Activated CD8-positive, alpha-beta T cell treated with anti-CD3 and anti-CD28 coated beads, Interleukin-2, amount 10 ng/mL, durations not matched to agents 7 days and 5 days (primary cell): ENCODE measurements at regions not wholly inside any gene's neighbourhood (a gene's known extent, or its start where the extent isn't known, plus 50 kb on each side); places are given as distances from the start of the nearest gene placed in this dataset.

Experiments
- ATAC-seq: fragments of 150-1000 bp; cut with Tn5 transposase; one replicate; pipeline ENCODE4 v1.10.0; 2021; ENCODE audit warnings: moderate library complexity
- CTCF ChIA-PET: fragments of 350-600 bp; sonication (Branson Sonifier 250); formaldehyde crosslinking; loops from one replicate; lab custom pipeline; 2021; ENCODE audit warnings: antibody characterized with exemption; lab: Charles Lee
- POLR2A ChIA-PET: fragments of 350-600 bp; sonication (Branson Sonifier 250); formaldehyde crosslinking; loops from one replicate; lab custom pipeline; 2021; ENCODE audit warnings: antibody characterized with exemption; lab: Charles Lee
- DNase-seq: peaks from one replicate; pipeline ENCODE4 v3.0.0-alpha.2; 2020
- H3K27ac Mint-ChIP-seq: one replicate; pipeline ENCODE4 v1.8.0; 2021; ENCODE audit warnings: mild to moderate bottlenecking, mixed read lengths
- H3K27me3 Mint-ChIP-seq: one replicate; pipeline ENCODE4 v1.8.0; 2021; ENCODE audit warnings: low read depth, mixed read lengths
- H3K36me3 Mint-ChIP-seq: one replicate; pipeline ENCODE4 v1.8.0; 2021; ENCODE audit warnings: low read depth, mixed read lengths
- H3K4me1 Mint-ChIP-seq: one replicate; pipeline ENCODE4 v1.8.0; 2021; ENCODE audit warnings: low read depth, mixed read lengths
- H3K4me3 Mint-ChIP-seq: one replicate; pipeline ENCODE4 v1.8.0; 2021; ENCODE audit warnings: mild to moderate bottlenecking, mixed read lengths
- H3K9me3 Mint-ChIP-seq: one replicate; pipeline ENCODE4 v1.8.0; 2022; ENCODE audit warnings: mixed read lengths; ENCODE audit not compliant: insufficient read depth

DNA sequence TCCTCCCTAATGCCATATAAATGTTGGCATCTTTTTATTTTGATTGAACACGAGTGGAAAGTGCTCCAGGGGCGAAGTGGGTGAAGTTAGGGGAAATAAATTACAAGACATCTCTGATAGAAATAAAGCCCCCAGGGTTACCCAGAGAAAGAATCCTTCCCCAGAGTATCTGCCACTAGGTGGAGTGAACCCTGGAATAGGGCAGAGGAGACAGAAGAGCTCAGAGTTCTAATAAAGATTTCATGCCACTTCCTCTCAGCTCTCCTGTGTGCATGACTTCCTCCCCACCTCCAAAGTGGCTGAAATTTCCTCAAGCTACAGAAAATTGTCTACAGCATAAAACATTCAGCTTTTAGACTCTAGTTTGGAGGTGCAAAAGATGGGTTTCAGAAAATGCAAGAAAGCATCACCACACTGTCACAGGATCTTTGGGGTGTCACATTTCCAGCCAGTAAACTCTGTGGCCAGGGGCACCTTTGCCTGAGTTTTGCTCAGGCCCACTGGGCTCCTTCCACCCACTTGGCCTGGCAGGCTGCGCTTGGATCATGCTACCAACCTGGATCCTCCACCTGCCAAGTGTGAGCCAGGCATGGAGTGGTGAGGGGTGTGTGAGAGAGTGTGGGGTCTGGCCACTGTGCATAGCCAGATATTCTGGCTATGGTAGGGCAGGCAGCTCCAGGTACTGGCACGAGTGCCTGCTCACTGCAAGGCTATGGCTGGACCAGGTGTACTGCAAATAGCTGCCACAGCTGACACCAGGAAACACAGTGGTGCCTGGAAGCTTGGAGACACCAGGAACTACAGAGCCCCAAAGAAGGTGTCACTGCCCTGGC, 208.8 kb upstream of the USP25 start:
- POLR2A ChIA-PET, result no interaction called here
- DNase-seq (no peak), ATAC-seq (no peak)
- peak overlapping the region; percentile 52 for H3K27ac Mint-ChIP-seq
- H3K27me3 Mint-ChIP-seq, result no peaks in the 10 kb centered on the region
- peaks cover 13% of the 10 kb centered on the region for H3K9me3 Mint-ChIP-seq
- peaks cover 13% of the 10 kb centered on the region for H3K4me1 Mint-ChIP-seq
- CTCF ChIA-PET, result interaction anchor here (0.6 to 1.8 kb wide), 9 partner anchors 9 to 47 kb away, joined by 3 to 12 read pairs (median 3); no protein-coding TSS in a partner anchor
- H3K36me3 Mint-ChIP-seq, result peaks cover 3% of the 10 kb centered on the region
- H3K4me3 Mint-ChIP-seq, result no peak overlapping the region

DNA sequence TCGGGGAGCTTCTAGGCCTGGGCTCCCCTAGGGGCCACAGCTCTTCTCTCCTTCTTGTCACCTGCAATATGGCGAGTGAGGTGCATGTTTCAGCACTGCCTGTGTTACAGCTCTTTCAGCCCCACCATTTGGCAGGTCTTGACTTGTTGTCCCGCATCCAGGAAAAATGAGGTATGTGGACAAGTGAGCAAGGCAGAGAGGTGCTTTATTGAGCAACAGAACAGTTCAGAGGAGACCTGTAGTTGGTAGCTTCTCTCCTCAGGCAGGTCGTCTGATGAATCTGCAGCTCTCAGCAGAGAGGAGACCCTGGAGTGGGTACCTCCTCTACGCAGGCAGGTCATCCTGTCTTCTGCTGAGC, 208.2 kb upstream of the USP25 start:
- ChIA-PET POLR2A (no interaction called here), CTCF (interaction anchor here (1.4 to 1.8 kb wide), 3 partner anchors 10 to 47 kb away, joined by 3 to 12 read pairs (median 5); no protein-coding TSS in a partner anchor)
- no peak for ATAC-seq
- H3K4me1 Mint-ChIP-seq, result peaks cover 17% of the 10 kb centered on the region
- H3K27ac Mint-ChIP-seq, result no peak overlapping the region
- H3K27me3 Mint-ChIP-seq, result no peaks in the 10 kb centered on the region
- no peak for DNase-seq
- peaks cover 3% of the 10 kb centered on the region for H3K36me3 Mint-ChIP-seq
- no peak overlapping the region for H3K4me3 Mint-ChIP-seq
- H3K9me3 Mint-ChIP-seq, result peaks cover 13% of the 10 kb centered on the region

DNA sequence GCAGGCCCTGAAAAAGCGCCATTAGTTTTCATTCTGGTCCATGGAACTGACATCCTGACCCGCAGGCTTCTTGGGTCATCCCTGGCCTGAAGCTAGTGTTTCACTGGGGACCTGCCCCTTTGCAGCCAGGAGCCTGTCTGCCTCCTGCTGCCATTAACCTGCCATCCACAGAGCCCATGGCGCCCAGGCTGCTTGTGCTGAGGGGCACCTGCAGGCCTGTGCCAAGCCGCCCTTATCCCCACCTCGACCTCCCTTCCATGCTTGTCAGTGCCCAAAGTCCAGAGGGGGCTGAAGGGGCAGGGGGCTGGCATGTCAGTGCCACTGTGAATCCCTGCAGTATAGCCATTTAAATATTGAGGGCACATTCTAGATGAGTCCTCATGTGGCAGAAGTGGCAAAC, 207.6 kb upstream of the USP25 start:
- Mint-ChIP-seq H3K27ac (no peak overlapping the region), H3K9me3 (peaks cover 13% of the 10 kb centered on the region), H3K4me1 (peaks cover 22% of the 10 kb centered on the region), H3K36me3 (peaks cover 3% of the 10 kb centered on the region), H3K4me3 (no peak overlapping the region), H3K27me3 (no peaks in the 10 kb centered on the region)
- ATAC-seq, result no peak
- ChIA-PET CTCF (interaction anchor here (1.4 kb wide), 1 partner anchor 10 kb away, joined by 3 read pairs; no protein-coding TSS in a partner anchor), POLR2A (no interaction called here)
- DNase-seq, result no peak

DNA sequence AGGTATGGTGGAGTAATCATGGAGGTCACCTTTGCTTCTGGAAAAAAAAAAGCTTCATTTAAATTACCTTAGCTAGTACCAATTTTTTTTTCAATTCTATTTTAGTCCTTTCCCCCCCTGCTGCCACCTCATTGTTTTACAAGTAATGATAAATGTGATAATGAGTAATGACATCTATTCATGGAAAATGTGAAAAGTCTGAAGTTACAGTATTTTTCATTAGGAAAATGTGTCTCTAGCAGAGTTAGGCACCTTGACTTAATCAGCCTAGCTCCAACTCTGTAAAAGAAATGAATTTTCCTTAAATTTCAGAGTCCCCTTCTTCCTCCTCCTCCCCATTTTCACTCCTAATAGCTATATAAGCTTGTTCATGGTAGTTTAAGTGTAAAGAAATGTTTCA, 204.9 kb upstream of the USP25 start:
- Mint-ChIP-seq H3K4me1 (peaks cover 22% of the 10 kb centered on the region), H3K9me3 (peaks cover 6% of the 10 kb centered on the region), H3K36me3 (no peaks in the 10 kb centered on the region), H3K4me3 (no peak overlapping the region), H3K27me3 (no peaks in the 10 kb centered on the region), H3K27ac (no peak overlapping the region)
- CTCF ChIA-PET, result interaction anchor here (1.5 kb wide), 1 partner anchor 42 kb away, joined by 5 read pairs; no protein-coding TSS in a partner anchor
- POLR2A ChIA-PET, result no interaction called here
- ATAC-seq (no peak), DNase-seq (no peak)

DNA sequence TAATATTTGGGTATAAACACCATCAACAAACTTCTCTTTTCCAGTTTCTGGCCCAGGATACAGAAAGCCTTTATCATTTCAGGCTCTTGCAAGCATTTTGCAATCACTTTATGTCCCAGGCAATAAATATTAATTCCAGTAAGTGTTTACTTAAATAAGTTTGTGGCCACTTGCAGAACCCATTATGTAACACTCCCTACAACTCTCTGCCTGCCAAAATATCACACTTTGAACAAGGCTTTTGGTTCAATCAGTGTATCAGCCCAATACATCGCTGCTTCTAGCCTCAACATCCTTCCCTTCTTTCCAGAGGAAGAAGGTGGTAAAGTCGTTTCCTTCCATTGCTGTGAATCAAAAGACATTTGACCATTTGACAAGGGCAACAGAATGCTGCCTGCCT, 203.0 kb upstream of the USP25 start:
- ChIA-PET CTCF (no interaction called here), POLR2A (no interaction called here)
- ATAC-seq (no peak), DNase-seq (no peak)
- Mint-ChIP-seq H3K27ac (no peak overlapping the region), H3K36me3 (no peaks in the 10 kb centered on the region), H3K9me3 (no peaks in the 10 kb centered on the region), H3K4me3 (no peak overlapping the region), H3K27me3 (no peaks in the 10 kb centered on the region), H3K4me1 (peaks cover 9% of the 10 kb centered on the region)

DNA sequence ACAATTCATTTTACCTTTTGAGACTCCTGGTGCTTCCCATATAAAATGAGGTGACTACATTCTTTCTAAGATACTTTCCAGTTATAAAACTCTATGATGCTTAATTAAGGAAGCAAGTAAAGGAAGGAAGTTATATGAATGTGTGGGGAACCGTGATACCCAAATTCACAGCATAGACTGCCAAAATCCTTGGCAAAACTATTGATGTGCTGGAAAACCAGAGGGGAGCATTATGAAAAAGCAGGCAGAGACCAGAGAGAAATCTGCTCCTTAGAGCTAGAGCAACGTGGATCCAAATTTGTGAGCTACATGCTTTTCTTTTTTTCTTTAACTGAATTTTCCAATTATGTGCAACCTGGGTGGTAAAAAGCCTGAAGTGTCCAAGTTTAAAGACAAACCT, 201.4 kb upstream of the USP25 start:
- ChIA-PET CTCF (no interaction called here), POLR2A (no interaction called here)
- Mint-ChIP-seq H3K27me3 (no peaks in the 10 kb centered on the region), H3K36me3 (no peaks in the 10 kb centered on the region), H3K4me3 (no peak overlapping the region), H3K9me3 (no peaks in the 10 kb centered on the region), H3K27ac (no peak overlapping the region), H3K4me1 (peaks cover 9% of the 10 kb centered on the region)
- no peak for ATAC-seq
- DNase-seq, result no peak

DNA sequence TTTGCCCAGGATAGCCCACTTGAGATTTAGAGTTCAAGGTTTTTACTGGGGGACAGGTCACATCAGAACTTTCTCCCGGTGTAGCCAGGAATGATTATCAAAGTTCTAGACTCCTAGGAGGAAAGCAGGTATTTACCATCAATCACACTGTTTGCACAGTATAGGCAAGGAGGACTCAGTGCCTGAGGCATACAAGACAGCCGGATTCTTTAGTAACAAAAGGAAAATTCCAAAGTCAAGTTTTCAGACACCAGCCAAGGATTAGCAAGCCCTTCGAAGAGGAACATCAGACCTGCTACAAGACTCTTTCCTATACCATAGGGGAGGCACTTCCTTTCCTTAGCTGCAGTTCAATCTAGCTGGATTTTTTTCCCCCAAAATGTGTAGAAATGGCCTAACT, 197.8 kb upstream of the USP25 start:
- H3K9me3 Mint-ChIP-seq, result no peaks in the 10 kb centered on the region
- no peaks in the 10 kb centered on the region for H3K36me3 Mint-ChIP-seq
- no peak overlapping the region for H3K27ac Mint-ChIP-seq
- no peak overlapping the region for H3K4me3 Mint-ChIP-seq
- no peaks in the 10 kb centered on the region for H3K27me3 Mint-ChIP-seq
- ChIA-PET POLR2A (no interaction called here), CTCF (interaction anchor here (1.0 to 1.5 kb wide), 2 partner anchors 11 to 294 kb away, joined by 3 to 4 read pairs; no protein-coding TSS in a partner anchor)
- H3K4me1 Mint-ChIP-seq, result peaks cover 8% of the 10 kb centered on the region
- DNase-seq, result no peak
- no peak for ATAC-seq

DNA sequence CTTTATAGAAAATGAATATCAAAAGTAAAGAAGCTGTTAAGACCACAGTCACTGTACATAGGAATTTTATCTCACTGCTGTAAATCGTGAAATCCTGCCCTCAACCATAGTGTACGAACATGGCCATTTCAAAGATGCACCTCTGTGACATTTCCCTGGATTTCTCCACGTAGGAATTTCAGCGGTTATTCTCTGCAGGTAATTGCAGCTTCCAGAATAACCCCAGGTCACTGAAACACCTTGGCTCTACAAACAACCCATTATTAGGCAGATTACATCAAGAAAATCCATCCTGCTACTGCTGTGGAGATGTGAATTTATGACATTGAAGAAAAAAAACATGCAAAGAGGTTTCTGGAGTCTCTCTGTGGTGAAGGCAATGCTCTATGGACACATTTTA, 196.2 kb upstream of the USP25 start:
- DNase-seq (no peak), ATAC-seq (no peak)
- no peaks in the 10 kb centered on the region for H3K36me3 Mint-ChIP-seq
- CTCF ChIA-PET, result interaction anchor here (0.6 to 2.0 kb wide), 3 partner anchors 19 to 788 kb away, joined by 3 to 8 read pairs (median 3); no protein-coding TSS in a partner anchor
- peaks cover 7% of the 10 kb centered on the region for H3K4me1 Mint-ChIP-seq
- H3K4me3 Mint-ChIP-seq, result no peak overlapping the region
- H3K27ac Mint-ChIP-seq, result no peak overlapping the region
- H3K9me3 Mint-ChIP-seq, result no peaks in the 10 kb centered on the region
- POLR2A ChIA-PET, result no interaction called here
- H3K27me3 Mint-ChIP-seq, result no peaks in the 10 kb centered on the region

DNA sequence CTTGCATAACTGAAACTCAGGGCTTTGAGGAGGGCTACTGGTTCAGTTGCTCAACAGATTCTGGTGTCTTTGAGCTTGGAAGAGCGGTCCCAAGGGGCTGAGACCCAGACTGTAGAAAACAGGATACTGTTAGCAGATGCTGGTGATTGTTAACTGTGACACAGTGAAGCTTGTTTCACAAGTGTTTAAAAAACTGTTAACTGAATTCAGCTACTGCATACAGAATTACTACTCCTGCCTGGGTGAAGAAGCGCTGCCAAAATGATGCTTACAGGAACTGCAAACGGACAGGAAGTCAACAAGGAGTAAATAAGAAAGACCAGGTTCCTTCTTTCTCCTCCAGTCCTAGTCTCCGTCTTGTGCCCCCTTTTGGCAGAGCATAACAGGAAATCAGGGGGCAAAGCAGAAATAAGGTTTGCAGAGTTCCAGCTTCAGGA, 195.3 kb upstream of the USP25 start:
- Mint-ChIP-seq H3K4me1 (peaks cover 7% of the 10 kb centered on the region), H3K27ac (no peak overlapping the region), H3K36me3 (no peaks in the 10 kb centered on the region), H3K27me3 (no peaks in the 10 kb centered on the region), H3K4me3 (no peak overlapping the region), H3K9me3 (no peaks in the 10 kb centered on the region)
- no peak for DNase-seq
- POLR2A ChIA-PET, result no interaction called here
- CTCF ChIA-PET, result interaction anchor here (2.0 kb wide), 1 partner anchor 18 kb away, joined by 8 read pairs; no protein-coding TSS in a partner anchor
- no peak for ATAC-seq

DNA sequence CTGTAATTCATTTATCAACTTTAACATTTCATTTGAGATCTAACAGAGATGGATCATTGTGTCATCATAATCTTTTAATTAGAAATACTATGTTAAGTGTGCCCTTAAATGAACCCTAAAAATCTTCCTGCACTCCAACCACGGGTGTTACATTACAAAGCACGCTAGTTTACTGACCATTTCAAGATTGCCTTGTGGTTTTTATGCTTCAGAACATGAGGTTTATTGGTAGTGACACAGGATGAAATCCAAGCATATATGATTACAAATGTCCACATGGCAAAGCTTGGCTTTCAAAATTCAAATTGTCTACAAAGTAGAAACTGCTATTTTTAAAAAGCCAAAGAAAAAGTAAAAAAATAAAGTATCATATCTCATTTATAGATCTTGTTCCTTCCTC, 190.4 kb upstream of the USP25 start:
- Mint-ChIP-seq H3K4me3 (no peak overlapping the region), H3K27ac (no peak overlapping the region), H3K9me3 (no peaks in the 10 kb centered on the region), H3K36me3 (no peaks in the 10 kb centered on the region), H3K4me1 (peaks cover 4% of the 10 kb centered on the region), H3K27me3 (no peaks in the 10 kb centered on the region)
- DNase-seq (no peak), ATAC-seq (no peak)
- POLR2A ChIA-PET, result no interaction called here
- CTCF ChIA-PET, result interaction anchor here (1.0 to 1.3 kb wide), 2 partner anchors 14 to 19 kb away, joined by 3 read pairs; no protein-coding TSS in a partner anchor

DNA sequence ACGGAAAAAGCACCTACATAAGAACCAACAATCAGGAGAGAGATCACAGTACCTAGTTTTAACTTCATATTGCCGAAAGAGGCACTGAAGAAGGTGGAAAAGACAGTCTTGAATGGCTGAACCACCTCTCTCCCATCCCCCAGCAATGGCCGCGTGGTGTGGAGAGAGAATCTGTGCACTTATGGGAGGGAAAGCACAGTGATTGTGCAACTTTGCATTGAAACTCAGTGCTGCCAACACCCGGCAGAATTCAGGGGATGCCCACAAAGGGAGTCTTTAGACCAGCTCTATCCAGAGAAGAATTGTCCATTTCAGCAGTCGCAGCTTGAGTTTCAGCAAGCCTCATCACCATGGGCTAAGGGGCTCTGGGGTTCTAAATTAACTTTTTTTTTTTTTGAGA, 186.3 kb upstream of the USP25 start:
- no peak for DNase-seq
- ChIA-PET POLR2A (no interaction called here), CTCF (no interaction called here)
- no peaks in the 10 kb centered on the region for H3K4me1 Mint-ChIP-seq
- no peaks in the 10 kb centered on the region for H3K36me3 Mint-ChIP-seq
- H3K9me3 Mint-ChIP-seq, result no peaks in the 10 kb centered on the region
- no peak overlapping the region for H3K4me3 Mint-ChIP-seq
- no peak overlapping the region for H3K27ac Mint-ChIP-seq
- no peak for ATAC-seq
- H3K27me3 Mint-ChIP-seq, result no peaks in the 10 kb centered on the region

DNA sequence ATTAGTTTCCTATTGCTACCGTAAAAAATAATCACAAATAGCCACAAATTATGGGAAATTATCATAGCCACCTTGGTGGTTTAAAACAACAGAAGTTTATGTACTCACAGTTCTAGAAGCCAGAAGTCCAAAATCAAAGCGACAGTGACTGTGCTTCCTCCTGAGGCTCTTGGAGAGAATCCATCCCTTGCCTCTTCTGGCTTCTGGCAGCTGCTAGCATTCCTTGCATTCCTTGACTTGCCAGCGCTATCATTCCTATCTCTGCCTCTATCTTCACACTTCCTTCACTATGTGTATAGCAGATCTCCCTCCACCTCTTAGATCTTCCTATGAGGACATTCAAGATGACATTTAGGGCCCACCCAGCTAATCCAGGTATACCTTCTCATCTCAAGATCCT, 180.1 kb upstream of the USP25 start:
- DNase-seq (no peak), ATAC-seq (no peak)
- CTCF ChIA-PET, result no interaction called here

More for the DNA sequence above, 180.1 kb upstream of the USP25 start:
- POLR2A ChIA-PET, result no interaction called here
- Mint-ChIP-seq H3K27me3 (no peaks in the 10 kb centered on the region), H3K4me1 (peaks cover 3% of the 10 kb centered on the region), H3K27ac (no peak overlapping the region), H3K36me3 (no peaks in the 10 kb centered on the region), H3K4me3 (no peak overlapping the region), H3K9me3 (no peaks in the 10 kb centered on the region)
